CD4-positive, alpha-beta T cell treated with Interferon alpha-2 for 1 hour (primary cell): ENCODE measurements at regions not wholly inside any gene's neighbourhood (a gene's known extent, or its start where the extent isn't known, plus 50 kb on each side); places are given as distances from the start of the nearest gene placed in this dataset.

ENCODE experiments used
- DNase-seq, 2 donors: peaks; one replicate each; pipeline ENCODE4 v3.0.0-alpha.2; 2020 to 2022

- DNase-seq: no peak
Measured at GRCh38 chr4:73001885-73002284, 67.6 kb downstream of the COX18 start.

- DNase-seq: no peak
Measured at GRCh38 chr4:72997409-72997808, 72.1 kb downstream of the COX18 start.

- no peak for DNase-seq
Measured at GRCh38 chr4:72994670-72995069, 74.8 kb downstream of the COX18 start.

GRCh38 chr4:72993876-72994275 is 75.6 kb downstream of the COX18 start:
- no peak for DNase-seq

- no peak for DNase-seq
Measured at GRCh38 chr4:72991873-72992272, 77.6 kb downstream of the COX18 start.

- no peak for DNase-seq
Measured at GRCh38 chr4:72987741-72988729, 81.5 kb downstream of the COX18 start.

GRCh38 chr4:72984351-72984750 is 85.2 kb downstream of the COX18 start:
- no peak for DNase-seq

GRCh38 chr4:72983709-72984108 is 85.8 kb downstream of the COX18 start:
- DNase-seq: no peak

GRCh38 chr4:72977936-72978485 is 91.5 kb downstream of the COX18 start:
- no peak for DNase-seq

GRCh38 chr4:72975488-72975784 is 94.1 kb downstream of the COX18 start:
- no peak for DNase-seq

- DNase-seq: no peak
Measured at GRCh38 chr4:72974694-72975487, 94.6 kb downstream of the COX18 start.

GRCh38 chr4:72971572-72971971 is 97.9 kb downstream of the COX18 start:
- no peak for DNase-seq

GRCh38 chr4:72970756-72971155 is 98.8 kb downstream of the COX18 start:
- DNase-seq: no peak

- DNase-seq: no peak
Measured at GRCh38 chr4:72969976-72970375, 99.5 kb downstream of the COX18 start.

GRCh38 chr4:72966652-72967051 is 102.9 kb downstream of the COX18 start:
- no peak for DNase-seq

GRCh38 chr4:72959411-72959810 is 110.1 kb downstream of the COX18 start:
- DNase-seq: no peak

- no peak for DNase-seq
Measured at GRCh38 chr4:72954811-72955210, 114.7 kb downstream of the COX18 start.

GRCh38 chr4:72953571-72953970 is 115.9 kb downstream of the COX18 start:
- DNase-seq: no peak

GRCh38 chr4:72951628-72952027 is 117.9 kb downstream of the COX18 start:
- DNase-seq: no peak

GRCh38 chr4:72951147-72951546 is 118.4 kb downstream of the COX18 start:
- no peak for DNase-seq

- no peak for DNase-seq
Measured at GRCh38 chr4:72948080-72948479, 121.4 kb downstream of the COX18 start.

GRCh38 chr4:72945719-72946336 is 123.7 kb downstream of the COX18 start:
- DNase-seq: no peak

GRCh38 chr4:72942565-72942964 is 127.0 kb downstream of the COX18 start:
- DNase-seq: no peak
